Gastrocnemius medialis (tissue), 4 donors: ENCODE measurements at regions not wholly inside any gene's neighbourhood (a gene's known extent, or its start where the extent isn't known, plus 50 kb on each side); places are given as distances from the start of the nearest gene placed in this dataset.

Source experiments
- POLR2A ChIP-seq, 2 donors: fragments of 450-650 bp; IDR thresholded peaks; one replicate each; pipeline ENCODE4 v1.6.1; 2017; ENCODE audit warnings: antibody characterized with exemption in 2 of 2, mild to moderate bottlenecking in 2 of 2, moderate library complexity in 2 of 2
- TF ChIP-seq, protein P1 (sequence below), 5 experiments: fragments of 450-650 bp in 3 of 5; fragments of 200-600 bp in 2 of 5; sonication (generic) in 2 of 5; IDR thresholded peaks in 4 of 5; conservative IDR thresholded peaks in 1 of 5; 1 replicate in 4 of 5; 2 replicates in 1 of 5; pipeline ENCODE4 v1.5.1; 2016 to 2019; ENCODE audit warnings: antibody characterized with exemption in 5 of 5, mild to moderate bottlenecking in 3 of 5, moderate library complexity in 3 of 5

DNA sequence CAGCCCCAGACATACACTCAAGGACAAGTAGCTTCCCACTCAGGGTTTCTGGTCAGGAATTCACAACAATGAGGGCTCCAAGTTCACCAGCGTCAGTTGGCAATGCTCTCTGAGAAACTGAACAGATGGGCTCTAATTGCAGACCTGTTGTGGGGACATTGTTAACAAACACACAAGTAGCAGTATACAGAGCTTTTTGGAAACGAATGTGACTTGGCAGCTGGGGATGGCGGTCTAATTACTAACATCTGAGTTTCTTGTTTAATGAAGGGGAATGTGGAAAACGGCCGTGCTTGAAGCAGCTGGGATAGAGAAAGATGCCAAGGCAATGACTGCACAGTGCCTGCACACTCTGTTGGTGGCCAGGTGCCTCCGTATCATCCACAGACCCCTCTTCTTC is 316.1 kb upstream of the IRX3 start:
- TF ChIP-seq, protein P1, sequence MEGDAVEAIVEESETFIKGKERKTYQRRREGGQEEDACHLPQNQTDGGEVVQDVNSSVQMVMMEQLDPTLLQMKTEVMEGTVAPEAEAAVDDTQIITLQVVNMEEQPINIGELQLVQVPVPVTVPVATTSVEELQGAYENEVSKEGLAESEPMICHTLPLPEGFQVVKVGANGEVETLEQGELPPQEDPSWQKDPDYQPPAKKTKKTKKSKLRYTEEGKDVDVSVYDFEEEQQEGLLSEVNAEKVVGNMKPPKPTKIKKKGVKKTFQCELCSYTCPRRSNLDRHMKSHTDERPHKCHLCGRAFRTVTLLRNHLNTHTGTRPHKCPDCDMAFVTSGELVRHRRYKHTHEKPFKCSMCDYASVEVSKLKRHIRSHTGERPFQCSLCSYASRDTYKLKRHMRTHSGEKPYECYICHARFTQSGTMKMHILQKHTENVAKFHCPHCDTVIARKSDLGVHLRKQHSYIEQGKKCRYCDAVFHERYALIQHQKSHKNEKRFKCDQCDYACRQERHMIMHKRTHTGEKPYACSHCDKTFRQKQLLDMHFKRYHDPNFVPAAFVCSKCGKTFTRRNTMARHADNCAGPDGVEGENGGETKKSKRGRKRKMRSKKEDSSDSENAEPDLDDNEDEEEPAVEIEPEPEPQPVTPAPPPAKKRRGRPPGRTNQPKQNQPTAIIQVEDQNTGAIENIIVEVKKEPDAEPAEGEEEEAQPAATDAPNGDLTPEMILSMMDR (IDR thresholded peaks at IDR 0.05 in 4 of 5, conservative IDR thresholded peaks at IDR 0.05 in 1 of 5) = no peak
- no peak for TF ChIP-seq POLR2A (IDR thresholded peaks at IDR 0.05)
